ENCODE measurements at regions not wholly inside any gene's neighbourhood (a gene's known extent, or its start where the extent isn't known, plus 50 kb on each side); places are given as distances from the start of the nearest gene placed in this dataset.

DNA sequence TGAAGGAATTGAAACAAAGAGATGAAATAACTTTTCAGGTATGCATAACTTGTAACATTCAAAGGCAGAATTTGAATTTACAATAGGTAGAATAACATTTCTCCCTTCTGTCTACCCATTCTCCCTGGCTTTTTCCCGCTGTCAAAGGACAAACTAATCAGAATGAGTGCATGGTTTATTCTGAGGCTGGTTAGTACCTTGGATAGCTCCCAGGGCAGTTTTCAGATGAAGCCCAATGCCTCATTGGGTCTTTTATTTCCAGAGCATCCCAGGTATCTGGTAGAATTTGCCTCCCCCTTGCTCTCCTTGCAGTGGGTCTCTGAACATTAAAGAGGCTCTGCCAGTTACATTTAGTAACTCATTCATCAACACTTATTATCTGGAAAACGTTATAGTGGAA lies 665.5 kb downstream of the BCKDHB start:
- TF ChIP-seq YY1 (IDR thresholded peaks at IDR 0.05; ENCODE audit: insufficient read depth, insufficient read length) (no peak), ZNF274 (IDR thresholded peaks at IDR 0.05; ENCODE audit: low read depth, low read length) (no peak), SUZ12 (IDR thresholded peaks at IDR 0.05; ENCODE audit: extremely low read depth, insufficient read depth, insufficient read length) (no peak)

Measured in NT2/D1 (cell line).